Esophagus squamous epithelium (tissue), 4 donors: ENCODE measurements at regions not wholly inside any gene's neighbourhood (a gene's known extent, or its start where the extent isn't known, plus 50 kb on each side); places are given as distances from the start of the nearest gene placed in this dataset.

ENCODE experiments used
- POLR2A ChIP-seq, 4 donors: fragments of 450-650 bp; IDR thresholded peaks; one replicate each; pipeline ENCODE4 v1.6.1; 2017; ENCODE audit warnings: antibody characterized with exemption in 4 of 4, mild to moderate bottlenecking in 4 of 4, moderate library complexity in 3 of 4
- TF ChIP-seq, protein P1 (sequence below), 6 experiments: fragments of 450-650 bp in 4 of 6; fragments of 200-600 bp in 2 of 6; sonication (generic) in 2 of 6; IDR thresholded peaks; one replicate each; pipeline ENCODE4 v1.5.1; 2016 to 2019; ENCODE audit warnings: antibody characterized with exemption in 6 of 6, mild to moderate bottlenecking in 4 of 6, moderate library complexity in 4 of 6

DNA sequence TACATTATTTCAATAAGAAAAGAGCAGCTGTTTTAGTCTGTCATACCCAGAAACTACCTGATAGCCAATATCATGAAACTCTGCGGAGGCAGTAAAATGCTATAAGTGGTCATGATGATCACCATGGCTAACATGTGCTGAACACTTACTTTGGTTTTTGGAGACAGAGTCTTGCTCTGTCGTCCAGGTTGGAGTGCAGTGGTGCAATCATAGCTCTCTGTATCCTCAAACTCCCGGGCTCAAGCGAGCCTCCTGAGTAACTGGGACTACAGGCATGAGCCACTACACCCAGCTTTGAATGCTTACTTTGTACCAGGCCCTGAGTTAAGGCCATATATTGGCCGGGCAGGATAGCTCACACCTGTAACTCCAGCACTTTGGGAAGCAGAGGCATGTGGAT lies 101.2 kb upstream of the DHX40 start:
- TF ChIP-seq, protein P1, sequence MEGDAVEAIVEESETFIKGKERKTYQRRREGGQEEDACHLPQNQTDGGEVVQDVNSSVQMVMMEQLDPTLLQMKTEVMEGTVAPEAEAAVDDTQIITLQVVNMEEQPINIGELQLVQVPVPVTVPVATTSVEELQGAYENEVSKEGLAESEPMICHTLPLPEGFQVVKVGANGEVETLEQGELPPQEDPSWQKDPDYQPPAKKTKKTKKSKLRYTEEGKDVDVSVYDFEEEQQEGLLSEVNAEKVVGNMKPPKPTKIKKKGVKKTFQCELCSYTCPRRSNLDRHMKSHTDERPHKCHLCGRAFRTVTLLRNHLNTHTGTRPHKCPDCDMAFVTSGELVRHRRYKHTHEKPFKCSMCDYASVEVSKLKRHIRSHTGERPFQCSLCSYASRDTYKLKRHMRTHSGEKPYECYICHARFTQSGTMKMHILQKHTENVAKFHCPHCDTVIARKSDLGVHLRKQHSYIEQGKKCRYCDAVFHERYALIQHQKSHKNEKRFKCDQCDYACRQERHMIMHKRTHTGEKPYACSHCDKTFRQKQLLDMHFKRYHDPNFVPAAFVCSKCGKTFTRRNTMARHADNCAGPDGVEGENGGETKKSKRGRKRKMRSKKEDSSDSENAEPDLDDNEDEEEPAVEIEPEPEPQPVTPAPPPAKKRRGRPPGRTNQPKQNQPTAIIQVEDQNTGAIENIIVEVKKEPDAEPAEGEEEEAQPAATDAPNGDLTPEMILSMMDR (IDR thresholded peaks at IDR 0.05), result no peak
- no peak for TF ChIP-seq POLR2A (IDR thresholded peaks at IDR 0.05)
